Breast epithelium (tissue), 4 donors: ENCODE measurements at regions not wholly inside any gene's neighbourhood (a gene's known extent, or its start where the extent isn't known, plus 50 kb on each side); places are given as distances from the start of the nearest gene placed in this dataset.
"Not testable (repeated sequence)": the region's sequence is repeated elsewhere in the genome, so short reads cannot be mapped to it uniquely, and the experiment has no call there.

ENCODE experiments used
- DNase-seq, 2 donors: peaks; one replicate each; pipeline ENCODE4 v3.0.0-alpha.2; 2019; ENCODE audit warnings: low spot score in 2 of 2
- H3K27ac ChIP-seq, 2 donors: fragments of 200-600 bp; sonication (generic) in 1 of 2; one replicate each; pipeline ENCODE4 v1.5.1; 2016 to 2019; ENCODE audit warnings: mild to moderate bottlenecking in 1 of 2
- H3K27me3 ChIP-seq, 2 donors: fragments of 200-600 bp; sonication (generic) in 1 of 2; one replicate each; pipeline versions ENCODE4 v1.5.1 to v1.6.0; 2017 to 2019; ENCODE audit warnings: control low read depth in 1 of 2, mild to moderate bottlenecking in 1 of 2
- H3K36me3 ChIP-seq: fragments of 200-600 bp; one replicate; pipeline ENCODE4 v1.5.1; 2019
- H3K4me1 ChIP-seq, 2 donors: fragments of 200-600 bp; sonication (generic); one replicate each; pipeline ENCODE4 v1.5.1; 2016 to 2019; ENCODE audit warnings: control low read depth in 1 of 2
- H3K4me3 ChIP-seq, 3 donors: fragments of 200-600 bp; sonication (generic); 1 replicate in 2 of 3; 2 replicates in 1 of 3; pipeline ENCODE4 v1.5.1; 2016 to 2019; ENCODE audit warnings: mild to moderate bottlenecking in 3 of 3, moderate library complexity in 2 of 3
- H3K9me3 ChIP-seq, 2 donors: fragments of 200-600 bp; sonication (generic) in 1 of 2; one replicate each; pipeline ENCODE4 v1.5.1; 2016 to 2019; ENCODE audit warnings: control low read depth in 1 of 2
- POLR2A ChIP-seq: fragments of 450-650 bp; IDR thresholded peaks from one replicate; pipeline ENCODE4 v1.6.1; 2016; ENCODE audit warnings: antibody characterized with exemption, mild to moderate bottlenecking, moderate library complexity
- POLR2AphosphoS5 ChIP-seq, 3 donors: sonication (generic); formaldehyde crosslinking; IDR thresholded peaks; one replicate each; pipeline ENCODE4 v1.6.1; 2017; ENCODE audit warnings: antibody characterized with exemption in 3 of 3
- intact Hi-C: fragments of 100-400 bp; cut with DNase I; formaldehyde crosslinking; loops from one replicate; pipeline ENCODE4 v1.15.1; 2023; ENCODE audit warnings: low total_unique reads
- TF ChIP-seq, protein P1 (sequence below), 3 donors: fragments of 450-650 bp; IDR thresholded peaks; one replicate each; pipeline ENCODE4 v1.5.1; 2016 to 2017; ENCODE audit warnings: antibody characterized with exemption in 3 of 3, mild to moderate bottlenecking in 3 of 3, moderate library complexity in 3 of 3

DNA sequence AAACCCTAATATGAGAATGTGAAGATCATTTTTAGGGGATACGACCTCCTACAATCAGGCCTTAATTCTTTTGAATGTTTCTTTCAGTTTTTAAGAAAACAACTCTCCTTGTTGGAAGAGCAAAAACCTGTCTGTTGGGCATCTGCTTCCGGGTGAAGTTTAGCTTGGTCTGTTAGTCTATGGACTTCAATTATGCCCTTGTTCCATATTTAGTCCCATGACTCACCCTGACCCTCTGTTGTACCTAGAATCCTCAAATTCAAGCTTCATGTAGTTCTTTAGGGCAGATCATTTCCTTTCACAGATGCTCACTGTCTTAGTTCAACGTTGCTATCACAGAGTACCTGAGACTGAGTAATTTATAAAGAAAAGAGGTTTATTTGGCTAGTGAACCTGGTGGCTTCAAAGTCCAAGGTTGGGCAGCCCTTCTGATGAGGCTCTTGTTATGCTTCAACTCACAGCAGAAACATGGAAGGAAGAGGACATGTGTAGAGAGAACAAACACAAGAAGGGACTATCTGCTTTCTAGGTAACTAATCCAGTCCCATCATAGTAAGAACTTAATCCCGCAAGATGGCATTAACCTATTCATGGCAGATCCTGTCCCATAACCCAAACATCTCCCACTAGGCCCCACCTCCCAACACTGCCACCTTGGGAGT is 82.5 kb upstream of the SERPINE2 start:
- intact Hi-C loops, result no loop called here

DNA sequence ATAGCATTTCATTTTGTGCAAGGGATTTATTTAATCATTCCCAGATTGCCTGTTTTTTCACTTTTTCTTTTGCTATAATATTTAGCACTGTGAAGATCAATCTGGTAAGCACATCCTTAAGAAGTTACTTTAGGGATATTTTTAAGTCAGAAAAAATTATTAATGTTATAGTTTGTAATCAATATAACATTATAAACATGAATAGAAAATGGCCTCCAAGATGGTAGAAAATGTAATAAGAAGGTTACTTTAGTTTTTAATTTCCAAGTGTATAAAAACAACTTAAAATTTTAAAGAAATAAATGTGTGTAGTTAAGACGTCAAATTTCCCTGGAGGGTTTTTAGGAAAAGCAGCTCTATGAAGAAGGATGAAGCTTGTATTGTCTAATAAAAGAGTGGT is 81.9 kb upstream of the SERPINE2 start:
- no peaks in the 10 kb centered on the region for H3K27me3 ChIP-seq
- no peak overlapping the region for H3K4me3 ChIP-seq
- no peaks in the 10 kb centered on the region for H3K4me1 ChIP-seq
- no peak for TF ChIP-seq POLR2A
- no peak for TF ChIP-seq POLR2AphosphoS5 (IDR thresholded peaks at IDR 0.05)
- TF ChIP-seq, protein P1, sequence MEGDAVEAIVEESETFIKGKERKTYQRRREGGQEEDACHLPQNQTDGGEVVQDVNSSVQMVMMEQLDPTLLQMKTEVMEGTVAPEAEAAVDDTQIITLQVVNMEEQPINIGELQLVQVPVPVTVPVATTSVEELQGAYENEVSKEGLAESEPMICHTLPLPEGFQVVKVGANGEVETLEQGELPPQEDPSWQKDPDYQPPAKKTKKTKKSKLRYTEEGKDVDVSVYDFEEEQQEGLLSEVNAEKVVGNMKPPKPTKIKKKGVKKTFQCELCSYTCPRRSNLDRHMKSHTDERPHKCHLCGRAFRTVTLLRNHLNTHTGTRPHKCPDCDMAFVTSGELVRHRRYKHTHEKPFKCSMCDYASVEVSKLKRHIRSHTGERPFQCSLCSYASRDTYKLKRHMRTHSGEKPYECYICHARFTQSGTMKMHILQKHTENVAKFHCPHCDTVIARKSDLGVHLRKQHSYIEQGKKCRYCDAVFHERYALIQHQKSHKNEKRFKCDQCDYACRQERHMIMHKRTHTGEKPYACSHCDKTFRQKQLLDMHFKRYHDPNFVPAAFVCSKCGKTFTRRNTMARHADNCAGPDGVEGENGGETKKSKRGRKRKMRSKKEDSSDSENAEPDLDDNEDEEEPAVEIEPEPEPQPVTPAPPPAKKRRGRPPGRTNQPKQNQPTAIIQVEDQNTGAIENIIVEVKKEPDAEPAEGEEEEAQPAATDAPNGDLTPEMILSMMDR (IDR thresholded peaks at IDR 0.05), result no peak
- no peak overlapping the region for H3K27ac ChIP-seq
- no peak for DNase-seq
- intact Hi-C loops, result no loop called here
- no peaks in the 10 kb centered on the region for H3K36me3 ChIP-seq
- H3K9me3 ChIP-seq, result no peaks in the 10 kb centered on the region

More for the DNA sequence above, 82.5 kb upstream of the SERPINE2 start:
- Histone ChIP-seq H3K4me3 (no peak overlapping the region), H3K4me1 (no peaks in the 10 kb centered on the region), H3K27ac (no peak overlapping the region), H3K36me3 (no peaks in the 10 kb centered on the region), H3K27me3 (no peaks in the 10 kb centered on the region), H3K9me3 (no peaks in the 10 kb centered on the region)
- no peak for TF ChIP-seq POLR2A
- TF ChIP-seq POLR2AphosphoS5 (IDR thresholded peaks at IDR 0.05), result no peak
- TF ChIP-seq, protein P1 (IDR thresholded peaks at IDR 0.05), result no peak
- DNase-seq, result no peak

DNA sequence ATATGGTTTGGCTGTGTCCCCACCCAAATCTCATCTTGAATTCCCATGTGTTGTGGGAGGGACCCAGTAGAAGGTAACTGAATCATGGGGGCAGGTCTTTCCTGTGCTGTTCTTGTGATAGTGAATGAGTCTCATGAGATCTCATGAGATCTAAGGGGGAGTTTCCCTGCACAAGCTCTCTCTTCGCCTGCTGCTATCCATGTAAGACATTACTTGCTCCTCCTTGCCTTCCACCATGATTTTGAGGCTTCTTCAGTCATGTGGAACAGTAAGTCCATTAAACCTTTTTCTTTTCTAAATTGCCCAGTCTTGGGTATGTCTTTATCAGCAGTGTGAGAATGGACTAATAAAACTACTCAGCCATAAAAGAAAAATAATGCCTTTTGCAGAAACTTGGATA is 80.8 kb upstream of the SERPINE2 start:
- DNase-seq, H3K9me3 ChIP-seq, H3K4me3 ChIP-seq, H3K27ac ChIP-seq, H3K36me3 ChIP-seq, H3K4me1 ChIP-seq, intact Hi-C loops, H3K27me3 ChIP-seq: not testable (repeated sequence)

DNA sequence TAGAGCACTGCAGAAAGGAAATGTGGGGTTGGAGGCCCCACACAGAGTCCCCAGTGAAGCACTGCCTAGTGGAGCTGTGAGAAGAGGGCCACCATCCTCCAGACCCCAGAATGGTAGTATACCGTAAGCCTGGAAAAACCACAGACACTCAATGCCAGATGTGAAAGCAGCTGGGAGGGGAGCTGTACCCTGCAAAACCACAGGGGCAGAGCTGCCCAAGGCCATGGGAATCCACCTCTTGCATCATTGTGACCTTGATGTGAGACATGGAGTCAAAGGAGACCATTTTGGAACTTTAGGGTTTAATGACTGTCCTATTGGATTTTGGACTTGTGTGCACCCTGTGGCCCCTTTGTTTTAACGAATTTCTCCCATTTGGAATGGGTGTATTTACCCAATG is 75.3 kb upstream of the SERPINE2 start:
- Histone ChIP-seq H3K27ac (no peak overlapping the region), H3K36me3 (no peaks in the 10 kb centered on the region), H3K27me3 (no peaks in the 10 kb centered on the region), H3K4me1 (no peaks in the 10 kb centered on the region), H3K9me3 (no peaks in the 10 kb centered on the region), H3K4me3 (no peak overlapping the region)
- intact Hi-C loops, result no loop called here
- DNase-seq, result no peak
- TF ChIP-seq, protein P1 (IDR thresholded peaks at IDR 0.05), result no peak
- TF ChIP-seq POLR2A (no peak), POLR2AphosphoS5 (IDR thresholded peaks at IDR 0.05) (no peak)

DNA sequence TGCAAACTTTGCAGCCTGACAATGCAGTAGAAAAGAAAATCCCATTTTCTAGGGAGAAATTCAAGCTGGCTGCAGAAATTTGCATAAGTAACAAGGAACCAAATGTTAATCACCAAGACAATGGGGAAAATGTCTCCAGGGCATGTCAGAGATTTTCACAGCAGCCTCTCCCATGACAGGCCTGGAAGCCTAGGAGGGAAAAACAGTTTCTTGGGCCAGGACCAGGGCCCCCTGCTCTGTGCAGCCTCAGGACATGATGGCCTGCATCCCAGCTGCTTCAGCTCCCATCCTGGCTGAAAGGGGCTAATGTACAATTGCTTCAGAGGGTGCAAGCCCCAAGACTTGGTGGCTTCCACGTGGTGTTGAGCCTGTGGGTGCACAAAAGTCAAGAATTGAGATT is 74.8 kb upstream of the SERPINE2 start:
- H3K27ac ChIP-seq, H3K27me3 ChIP-seq, DNase-seq, H3K9me3 ChIP-seq, H3K4me3 ChIP-seq, H3K4me1 ChIP-seq, intact Hi-C loops, H3K36me3 ChIP-seq: not testable (repeated sequence)

DNA sequence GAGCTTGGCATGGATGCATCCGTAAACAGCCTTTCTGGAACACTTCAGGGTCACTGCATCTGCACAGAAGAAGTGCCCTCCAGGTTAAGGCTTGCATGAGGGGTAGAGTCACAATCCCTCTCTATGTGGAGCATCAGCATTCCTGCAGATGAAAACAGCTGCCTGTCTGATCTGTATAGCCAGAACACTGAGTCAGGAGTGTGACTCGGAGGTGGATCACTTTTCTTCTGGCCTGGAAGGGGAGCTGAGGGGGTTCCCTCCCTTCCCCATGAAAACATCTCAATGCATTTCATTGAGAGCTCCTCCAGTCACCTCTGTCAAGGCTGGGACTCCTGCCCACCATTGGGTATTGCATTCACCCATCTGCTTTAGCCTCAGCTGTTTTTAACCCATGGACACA is 72.5 kb upstream of the SERPINE2 start:
- no peaks in the 10 kb centered on the region for H3K4me1 ChIP-seq
- H3K27ac ChIP-seq, result no peak overlapping the region
- H3K9me3 ChIP-seq, result no peaks in the 10 kb centered on the region
- no peak for TF ChIP-seq POLR2AphosphoS5 (IDR thresholded peaks at IDR 0.05)
- no peak for TF ChIP-seq POLR2A
- TF ChIP-seq, protein P1 (IDR thresholded peaks at IDR 0.05), result no peak
- H3K27me3 ChIP-seq, result no peaks in the 10 kb centered on the region
- no peaks in the 10 kb centered on the region for H3K36me3 ChIP-seq
- H3K4me3 ChIP-seq, result no peak overlapping the region
- intact Hi-C loops, result no loop called here
- DNase-seq, result no peak
